HG03064 (cell line): ENCODE measurements at regions not wholly inside any gene's neighbourhood (a gene's known extent, or its start where the extent isn't known, plus 50 kb on each side); places are given as distances from the start of the nearest gene placed in this dataset.

Experiments used
- ATAC-seq: cut with Tn5 transposase; IDR thresholded peaks from one replicate; pipeline ENCODE4 v1.9.1; 2021; ENCODE audit warnings: low read depth; ENCODE audit not compliant: unreplicated experiment

GRCh38 chr17:65477600-65477999, 83.8 kb downstream of the AXIN2 start:
- ATAC-seq, result no peak

- ATAC-seq, result no peak
These were observed 86.8 kb downstream of the AXIN2 start for GRCh38 chr17:65474660-65475059.

- no peak for ATAC-seq
These were observed 87.5 kb downstream of the AXIN2 start for GRCh38 chr17:65473985-65474384.

- ATAC-seq, result no peak
These were observed 88.1 kb downstream of the AXIN2 start for GRCh38 chr17:65473363-65473762.

- no peak for ATAC-seq
These were observed 88.7 kb downstream of the AXIN2 start for GRCh38 chr17:65472666-65473309.

GRCh38 chr17:65470783-65471182, 90.7 kb downstream of the AXIN2 start:
- no peak for ATAC-seq

- ATAC-seq, result no peak
These were observed 93.1 kb downstream of the AXIN2 start for GRCh38 chr17:65468321-65468720.

GRCh38 chr17:65467156-65467555, 94.3 kb downstream of the AXIN2 start:
- ATAC-seq, result no peak

GRCh38 chr17:65466547-65466946, 94.9 kb downstream of the AXIN2 start:
- no peak for ATAC-seq

GRCh38 chr17:65463242-65463641, 98.2 kb downstream of the AXIN2 start:
- no peak for ATAC-seq

- ATAC-seq, result no peak
These were observed 101.6 kb downstream of the AXIN2 start for GRCh38 chr17:65459677-65460347.

- ATAC-seq, result no peak
These were observed 103.7 kb downstream of the AXIN2 start for GRCh38 chr17:65457635-65458257.

GRCh38 chr17:65457183-65457582, 104.3 kb downstream of the AXIN2 start:
- no peak for ATAC-seq

- no peak for ATAC-seq
These were observed 104.9 kb downstream of the AXIN2 start for GRCh38 chr17:65456368-65457151.

GRCh38 chr17:65455972-65456343, 105.5 kb downstream of the AXIN2 start:
- no peak for ATAC-seq

GRCh38 chr17:65455154-65455971, 106.1 kb downstream of the AXIN2 start:
- no peak for ATAC-seq

GRCh38 chr17:65453204-65453931, 108.1 kb downstream of the AXIN2 start:
- no peak for ATAC-seq

GRCh38 chr17:65449495-65449894, 112.0 kb downstream of the AXIN2 start:
- no peak for ATAC-seq

GRCh38 chr17:65447823-65448222, 113.6 kb downstream of the AXIN2 start:
- no peak for ATAC-seq
